GM10248 (cell line): ENCODE measurements at regions not wholly inside any gene's neighbourhood (a gene's known extent, or its start where the extent isn't known, plus 50 kb on each side); places are given as distances from the start of the nearest gene placed in this dataset.

ENCODE experiments used
- CTCF ChIA-PET: fragments of 300-600 bp; sonication (Branson Sonifier 250); formaldehyde crosslinking; extraction: SDS; loops from one replicate; lab custom pipeline; 2021; ENCODE audit warnings: antibody characterized with exemption; lab: Yijun Ruan, JAX
- POLR2A ChIA-PET: fragments of 350-650 bp; sonication (Branson Sonifier 250); formaldehyde crosslinking; extraction: SDS; loops from one replicate; lab custom pipeline; 2020; ENCODE audit warnings: antibody characterized with exemption; lab: Yijun Ruan, JAX
- DNase-seq: peaks from one replicate; pipeline ENCODE4 v3.0.0; 2012; ENCODE audit errors: extremely low spot score
- TF ChIP-seq, protein P1 (sequence below): IDR thresholded peaks from 2 replicates; pipeline ENCODE4 v1.5.1; 2012; ENCODE audit warnings: mild to moderate bottlenecking, low read depth; ENCODE audit errors: extremely low read depth, missing control alignments, control extremely low read depth

DNA sequence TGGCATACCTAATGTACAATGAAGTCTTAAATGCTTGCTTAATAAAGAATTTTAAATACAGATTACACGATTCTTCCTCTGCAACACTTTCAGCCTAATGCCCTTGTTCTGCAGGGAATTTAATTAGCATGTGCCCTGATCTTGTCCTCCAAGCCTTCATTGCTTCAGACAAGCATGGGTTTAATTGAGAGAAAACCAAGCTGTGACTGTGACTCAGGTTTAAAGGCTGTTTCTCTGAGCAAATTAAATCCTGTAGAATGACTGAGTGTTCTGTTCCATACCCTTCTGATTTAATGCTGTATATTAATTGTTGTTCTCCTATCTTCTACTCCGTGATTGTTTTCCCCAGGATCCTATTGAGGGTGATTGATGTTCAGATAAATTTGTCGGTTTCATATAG lies 269.0 kb upstream of the PRMT6 start:
- DNase-seq: no peak
- ChIA-PET CTCF (interaction anchor here (0.6 to 1.0 kb wide), 2 partner anchors 15 to 323 kb away, joined by 3 read pairs; no protein-coding TSS in a partner anchor), POLR2A (no interaction called here)
- TF ChIP-seq, protein P1, sequence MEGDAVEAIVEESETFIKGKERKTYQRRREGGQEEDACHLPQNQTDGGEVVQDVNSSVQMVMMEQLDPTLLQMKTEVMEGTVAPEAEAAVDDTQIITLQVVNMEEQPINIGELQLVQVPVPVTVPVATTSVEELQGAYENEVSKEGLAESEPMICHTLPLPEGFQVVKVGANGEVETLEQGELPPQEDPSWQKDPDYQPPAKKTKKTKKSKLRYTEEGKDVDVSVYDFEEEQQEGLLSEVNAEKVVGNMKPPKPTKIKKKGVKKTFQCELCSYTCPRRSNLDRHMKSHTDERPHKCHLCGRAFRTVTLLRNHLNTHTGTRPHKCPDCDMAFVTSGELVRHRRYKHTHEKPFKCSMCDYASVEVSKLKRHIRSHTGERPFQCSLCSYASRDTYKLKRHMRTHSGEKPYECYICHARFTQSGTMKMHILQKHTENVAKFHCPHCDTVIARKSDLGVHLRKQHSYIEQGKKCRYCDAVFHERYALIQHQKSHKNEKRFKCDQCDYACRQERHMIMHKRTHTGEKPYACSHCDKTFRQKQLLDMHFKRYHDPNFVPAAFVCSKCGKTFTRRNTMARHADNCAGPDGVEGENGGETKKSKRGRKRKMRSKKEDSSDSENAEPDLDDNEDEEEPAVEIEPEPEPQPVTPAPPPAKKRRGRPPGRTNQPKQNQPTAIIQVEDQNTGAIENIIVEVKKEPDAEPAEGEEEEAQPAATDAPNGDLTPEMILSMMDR: no peak

DNA sequence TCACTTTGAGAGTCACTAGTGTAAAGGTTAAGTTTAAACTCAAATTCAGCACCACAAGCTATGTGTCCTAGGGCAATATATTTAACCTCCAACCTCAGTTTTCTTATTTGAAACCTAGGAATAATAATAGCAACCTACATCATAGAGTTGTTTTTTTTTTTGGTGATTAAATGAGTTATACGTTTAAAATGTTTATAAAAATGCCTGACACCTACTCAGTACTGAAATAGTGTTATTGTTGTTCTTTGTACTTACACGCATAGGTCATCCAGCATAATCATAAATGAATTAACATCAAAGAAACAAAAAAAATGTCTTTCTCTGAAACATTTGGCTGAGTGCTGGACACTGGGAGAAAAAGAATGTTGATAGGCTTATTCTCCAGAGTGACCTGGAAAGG lies 266.8 kb upstream of the PRMT6 start:
- ChIA-PET CTCF (interaction anchor here (1.4 kb wide), 1 partner anchor 12 kb away, joined by 3 read pairs; no protein-coding TSS in a partner anchor), POLR2A (no interaction called here)
- TF ChIP-seq, protein P1: no peak
- DNase-seq: no peak

DNA sequence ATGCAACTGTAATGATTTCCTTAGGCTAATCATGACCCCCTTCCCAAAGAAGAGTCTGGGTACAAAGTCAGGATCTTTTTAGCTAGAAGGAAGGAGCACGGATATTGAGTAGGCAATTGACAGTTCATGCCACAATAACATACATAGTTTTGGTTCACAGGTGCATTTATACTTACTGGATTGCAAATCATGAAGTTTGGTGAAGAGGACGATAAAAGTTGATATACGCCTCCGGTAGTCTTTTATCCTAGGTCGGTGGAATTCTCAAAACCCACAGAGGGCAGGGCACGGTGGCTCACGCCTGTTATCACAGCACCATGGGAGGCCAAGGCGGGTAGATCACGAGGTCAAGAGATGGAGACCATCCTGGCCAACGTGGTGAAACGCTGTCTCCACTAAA lies 265.4 kb upstream of the PRMT6 start:
- TF ChIP-seq, protein P1: no peak
- POLR2A ChIA-PET: no interaction called here
- no peak for DNase-seq
- CTCF ChIA-PET: interaction anchor here (1.4 kb wide), 1 partner anchor 11 kb away, joined by 3 read pairs; no protein-coding TSS in a partner anchor

DNA sequence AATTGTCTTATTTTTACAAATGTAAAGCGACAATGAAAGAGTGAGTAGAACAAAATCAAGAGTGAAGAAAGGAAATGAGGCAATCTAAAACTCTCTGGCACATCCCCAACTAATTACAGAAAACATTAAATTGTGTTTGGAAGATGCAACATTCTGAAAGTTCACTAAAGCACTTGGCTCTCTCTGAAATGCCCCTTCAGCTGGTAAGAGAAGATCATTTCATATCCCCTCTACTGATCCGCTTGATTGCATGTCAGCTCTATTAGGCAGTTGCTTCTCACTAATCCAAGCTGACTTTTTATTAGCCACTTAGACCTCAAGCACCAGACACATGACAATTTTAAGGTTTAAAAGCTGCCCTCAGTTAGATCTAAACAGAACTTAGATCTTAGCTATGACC lies 262.8 kb upstream of the PRMT6 start:
- POLR2A ChIA-PET: no interaction called here
- TF ChIP-seq, protein P1: no peak
- no peak for DNase-seq
- CTCF ChIA-PET: no interaction called here

DNA sequence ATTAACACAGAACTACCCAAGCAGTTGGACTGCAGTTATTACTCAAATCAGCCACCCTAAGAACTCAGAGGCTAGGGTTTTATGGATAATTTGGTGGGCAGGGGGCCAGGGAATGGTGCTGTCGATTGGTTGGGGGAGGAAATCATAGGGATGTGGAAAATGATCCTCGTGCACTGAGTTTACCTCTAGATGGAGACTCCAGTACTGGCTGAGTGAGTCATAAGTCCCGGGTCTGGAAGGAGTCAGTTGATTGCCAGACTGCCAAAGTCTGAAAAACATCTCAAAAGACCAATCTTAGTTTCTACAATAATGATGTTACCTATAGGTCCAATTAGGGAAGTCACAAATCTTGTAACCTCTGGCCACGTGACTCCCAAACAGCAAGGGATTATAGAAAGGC lies 257.5 kb upstream of the PRMT6 start:
- ChIA-PET POLR2A (no interaction called here), CTCF (no interaction called here)
- DNase-seq: no peak
- TF ChIP-seq, protein P1: no peak

DNA sequence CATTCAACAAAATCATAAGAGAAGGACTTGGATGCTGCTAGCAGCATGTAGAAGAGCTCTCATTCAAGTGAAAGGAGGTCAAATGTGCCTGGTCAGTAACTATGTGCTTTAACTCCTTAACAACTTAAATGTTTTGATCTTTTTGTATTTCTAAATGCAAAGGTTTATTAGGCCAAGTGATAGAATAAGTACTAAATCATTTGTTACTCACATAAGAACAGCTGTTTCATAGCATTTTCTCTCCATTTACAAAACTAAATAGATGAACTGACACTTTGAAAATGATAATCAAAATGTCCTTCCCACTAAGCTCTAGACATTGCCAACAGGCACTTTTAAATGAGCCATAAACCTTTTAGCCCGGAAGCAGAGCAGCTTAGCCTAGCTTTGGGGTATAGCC lies 254.3 kb upstream of the PRMT6 start:
- DNase-seq: no peak
- TF ChIP-seq, protein P1: no peak
- CTCF ChIA-PET: interaction anchor here (1.0 to 1.5 kb wide), 4 partner anchors 12 to 19 kb away, joined by 3 read pairs; no protein-coding TSS in a partner anchor
- POLR2A ChIA-PET: no interaction called here
